ENCODE measurements at regions not wholly inside any gene's neighbourhood (a gene's known extent, or its start where the extent isn't known, plus 50 kb on each side); places are given as distances from the start of the nearest gene placed in this dataset.
"Not testable (repeated sequence)": the region's sequence is repeated elsewhere in the genome, so short reads cannot be mapped to it uniquely, and the experiment has no call there.

- no peak for DNase-seq
Observed at GRCh38 chr6:137545073-137545472, 50.9 kb upstream of the OLIG3 start.

GRCh38 chr6:137547186-137547585 lies 53.0 kb upstream of the OLIG3 start:
- no peak for DNase-seq

- DNase-seq = no peak
Observed at GRCh38 chr6:137547601-137548000, 53.4 kb upstream of the OLIG3 start.

- DNase-seq = no peak
Observed at GRCh38 chr6:137549106-137549505, 54.9 kb upstream of the OLIG3 start.

GRCh38 chr6:137550535-137550934 lies 56.3 kb upstream of the OLIG3 start:
- no peak for DNase-seq

GRCh38 chr6:137552146-137552545 lies 58.0 kb upstream of the OLIG3 start:
- no peak for DNase-seq

GRCh38 chr6:137552809-137553208 lies 58.6 kb upstream of the OLIG3 start:
- DNase-seq = no peak

- not testable (repeated sequence) for DNase-seq
Observed at GRCh38 chr6:137559521-137560183, 65.5 kb upstream of the OLIG3 start.

- no peak for DNase-seq
Observed at GRCh38 chr6:137560184-137560563, 66.0 kb upstream of the OLIG3 start.

GRCh38 chr6:137568067-137568466 lies 73.9 kb upstream of the OLIG3 start:
- DNase-seq = no peak

GRCh38 chr6:137570393-137570792 lies 76.2 kb upstream of the OLIG3 start:
- DNase-seq = no peak

GRCh38 chr6:137571854-137572253 lies 77.7 kb upstream of the OLIG3 start:
- no peak for DNase-seq

- DNase-seq = no peak
Observed at GRCh38 chr6:137573739-137574138, 79.5 kb upstream of the OLIG3 start.

- no peak for DNase-seq
Observed at GRCh38 chr6:137579612-137580011, 85.4 kb upstream of the OLIG3 start.

- DNase-seq = no peak
Observed at GRCh38 chr6:137581019-137581707, 87.0 kb upstream of the OLIG3 start.

GRCh38 chr6:137583519-137583918 lies 89.3 kb upstream of the OLIG3 start:
- DNase-seq = not testable (repeated sequence)

- DNase-seq = no peak
Observed at GRCh38 chr6:137588472-137588871, 94.3 kb upstream of the OLIG3 start.

- no peak for DNase-seq
Observed at GRCh38 chr6:137589067-137589848, 95.1 kb upstream of the OLIG3 start.

- DNase-seq = no peak
Observed at GRCh38 chr6:137590684-137591083, 96.5 kb upstream of the OLIG3 start.

- DNase-seq = no peak
Observed at GRCh38 chr6:137601471-137601870, 107.3 kb upstream of the OLIG3 start.

GRCh38 chr6:137602313-137603197 lies 108.4 kb upstream of the OLIG3 start:
- no peak for DNase-seq

All from anterior cingulate cortex (tissue), 58 donors.